ENCODE measurements at regions not wholly inside any gene's neighbourhood (a gene's known extent, or its start where the extent isn't known, plus 50 kb on each side); places are given as distances from the start of the nearest gene placed in this dataset.

DNA sequence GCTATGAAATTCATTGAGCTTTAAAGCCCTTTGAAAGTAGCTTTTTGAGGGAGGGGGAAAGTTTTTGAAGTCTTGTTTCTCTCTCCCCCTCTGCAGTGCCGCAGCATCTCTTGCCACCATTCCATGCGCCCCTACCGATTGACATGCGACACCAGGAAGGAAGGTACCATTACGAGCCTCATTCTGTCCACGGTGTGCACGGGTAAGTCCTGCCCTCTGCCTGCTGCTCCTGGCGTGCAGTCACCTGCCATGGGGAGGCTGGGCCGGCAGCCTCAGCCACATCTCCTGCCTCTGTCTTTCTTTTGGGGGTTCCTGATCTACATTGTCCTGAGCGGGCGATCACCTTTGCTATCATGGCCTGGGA is 191.6 kb downstream of the GLI2 start:
- DNase-seq (ENCODE audit: extremely low spot score, insufficient read length, low read depth) (no peak), FAIRE-seq (no peak)

DNA sequence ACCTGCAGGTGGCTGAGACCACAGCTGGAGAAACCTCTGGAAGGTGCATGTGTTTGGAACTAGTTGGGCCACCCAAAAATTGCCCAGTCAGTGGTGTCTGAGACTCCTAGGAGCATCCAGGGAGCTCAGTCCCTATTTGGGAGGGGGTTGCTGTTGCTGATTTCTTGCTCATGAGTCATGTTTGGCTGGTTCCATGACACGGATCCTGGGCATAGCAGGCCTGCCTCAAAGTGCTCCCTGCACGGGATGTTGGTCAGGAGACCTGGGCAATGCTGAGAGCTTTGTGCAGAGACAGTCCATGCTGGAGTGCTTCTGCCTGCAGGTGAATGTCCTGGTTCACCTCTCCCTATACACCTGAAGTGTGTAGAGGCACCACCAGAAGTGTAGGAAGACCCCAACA is 194.2 kb downstream of the GLI2 start:
- DNase-seq (ENCODE audit: extremely low spot score, insufficient read length, low read depth) (no peak), FAIRE-seq (no peak)

DNA sequence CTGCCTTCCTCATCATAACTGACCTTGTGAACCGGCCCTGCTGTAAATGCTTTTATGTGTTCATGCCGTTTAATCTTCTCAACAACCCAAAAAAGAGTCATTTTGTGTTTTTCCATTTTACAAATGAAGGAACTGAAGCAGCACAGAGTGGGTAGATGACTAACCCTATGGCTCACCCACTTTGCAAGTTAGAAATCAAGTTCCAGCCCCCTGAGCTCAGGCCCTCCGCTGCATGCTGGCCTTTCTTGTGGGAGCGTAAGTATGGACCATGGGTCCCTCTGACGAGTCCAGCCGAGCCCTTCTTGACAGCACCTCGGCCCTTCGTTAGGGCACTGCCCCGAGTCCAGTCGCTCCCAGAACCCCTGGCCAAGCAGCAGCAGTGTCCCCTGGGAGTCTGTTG is 194.6 kb downstream of the GLI2 start:
- DNase-seq (ENCODE audit: extremely low spot score, insufficient read length, low read depth) (no peak), FAIRE-seq (no peak)

DNA sequence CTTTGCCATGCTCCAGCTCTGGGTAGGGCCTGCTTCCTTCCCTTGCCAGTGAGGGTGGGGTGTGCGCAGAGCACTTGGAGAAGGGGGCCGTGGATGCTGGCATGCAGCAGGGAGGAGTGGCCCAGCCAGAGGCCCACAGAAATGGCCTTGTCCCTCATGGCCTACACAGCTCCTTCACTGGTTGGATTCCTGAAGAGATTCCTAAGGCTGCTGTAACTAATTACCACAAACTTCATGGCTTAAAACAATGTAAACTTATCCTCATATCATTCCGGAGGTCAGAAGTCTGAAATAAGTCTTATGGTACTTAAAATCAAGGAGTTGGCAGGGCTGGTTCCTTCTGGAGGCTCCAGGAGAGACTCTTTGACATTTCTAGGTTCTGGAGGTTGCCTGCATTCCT is 195.2 kb downstream of the GLI2 start:
- no peak for FAIRE-seq

DNA sequence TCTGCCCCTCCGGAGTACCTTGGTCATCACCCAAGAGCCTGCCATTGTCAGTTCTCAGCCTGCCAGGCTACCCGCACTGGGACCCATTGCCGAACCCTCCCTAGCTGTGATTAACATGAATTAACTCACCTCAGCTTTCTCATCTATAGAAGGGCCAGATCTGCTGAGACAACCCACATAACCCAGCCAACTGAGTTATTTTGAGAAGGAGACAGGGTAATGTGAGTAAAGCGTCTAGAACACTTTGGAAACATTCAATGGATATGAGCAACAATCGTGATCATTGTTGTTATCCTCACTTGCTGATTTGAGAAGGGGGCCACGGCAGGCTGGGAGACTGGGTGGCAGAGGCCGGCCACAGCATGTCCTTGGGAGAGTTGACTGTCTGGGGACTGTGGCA is 196.8 kb downstream of the GLI2 start:
- no peak for FAIRE-seq
- DNase-seq (ENCODE audit: extremely low spot score, insufficient read length, low read depth), result no peak

More for the DNA sequence above, 195.2 kb downstream of the GLI2 start:
- DNase-seq (ENCODE audit: extremely low spot score, insufficient read length, low read depth), result no peak

DNA sequence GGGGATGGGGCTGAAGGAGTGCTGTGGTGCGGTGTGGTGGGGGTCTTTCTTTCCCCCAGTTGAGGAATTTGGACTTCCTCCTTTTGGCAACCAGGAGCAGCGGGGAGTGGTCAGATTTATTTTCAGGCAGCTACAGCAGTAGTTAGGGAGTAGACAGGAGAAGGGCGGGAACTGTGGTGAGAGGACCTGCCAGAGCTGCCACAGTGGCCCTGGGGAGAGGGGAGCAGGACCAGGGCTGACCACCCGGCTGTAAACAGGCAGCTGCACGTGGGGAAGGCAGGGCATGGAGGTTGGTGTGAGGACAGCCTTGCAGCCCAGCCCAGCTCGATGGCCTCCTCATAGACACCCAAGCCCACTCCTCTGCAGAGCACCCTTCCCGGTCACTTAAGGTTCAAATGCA is 197.2 kb downstream of the GLI2 start:
- DNase-seq (ENCODE audit: extremely low spot score, insufficient read length, low read depth) (no peak), FAIRE-seq (no peak)

DNA sequence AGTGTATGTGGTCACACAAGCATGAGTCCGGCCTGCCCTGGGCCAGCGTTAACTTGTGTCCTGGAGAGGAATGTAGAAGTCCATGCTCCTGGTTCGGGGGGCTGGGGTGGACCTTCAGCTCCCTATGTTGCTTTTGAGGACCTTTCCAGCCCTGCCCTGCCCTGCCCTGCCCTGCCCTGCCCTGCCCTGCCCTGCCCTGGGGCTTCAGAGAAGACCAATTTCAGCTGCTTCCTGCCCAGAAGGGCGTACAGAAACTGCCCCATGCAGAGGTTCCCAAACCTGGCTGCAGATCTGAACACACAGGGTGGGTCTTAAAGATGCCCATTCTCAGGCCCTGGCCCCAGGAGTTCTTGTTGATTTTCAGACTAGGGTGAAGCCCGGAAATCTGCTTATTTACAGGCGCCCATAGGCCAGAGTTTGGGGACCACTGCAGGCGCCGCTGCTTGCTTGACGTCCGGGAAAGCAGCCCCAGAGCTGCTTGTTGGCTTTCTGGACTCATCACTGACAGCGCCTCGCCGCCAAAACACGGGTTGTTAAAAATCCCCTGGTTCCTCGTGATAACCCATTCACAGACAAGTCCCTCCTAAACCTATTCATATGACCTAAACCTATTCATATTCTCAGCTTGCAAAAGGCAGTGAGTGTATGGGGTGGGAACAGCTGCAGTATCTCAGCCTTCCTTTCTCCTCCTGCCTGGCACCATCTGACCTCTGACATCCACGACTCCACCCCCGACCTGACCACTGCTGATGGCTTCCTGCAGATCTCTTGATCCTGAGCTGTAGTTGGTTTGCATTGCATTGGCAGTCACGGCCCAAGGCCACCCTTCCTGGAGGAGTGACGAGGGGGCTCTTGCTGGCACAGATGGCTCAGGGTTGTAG is 198.3 kb downstream of the GLI2 start:
- no peak for DNase-seq (ENCODE audit: extremely low spot score, insufficient read length, low read depth)
- no peak for FAIRE-seq

DNA sequence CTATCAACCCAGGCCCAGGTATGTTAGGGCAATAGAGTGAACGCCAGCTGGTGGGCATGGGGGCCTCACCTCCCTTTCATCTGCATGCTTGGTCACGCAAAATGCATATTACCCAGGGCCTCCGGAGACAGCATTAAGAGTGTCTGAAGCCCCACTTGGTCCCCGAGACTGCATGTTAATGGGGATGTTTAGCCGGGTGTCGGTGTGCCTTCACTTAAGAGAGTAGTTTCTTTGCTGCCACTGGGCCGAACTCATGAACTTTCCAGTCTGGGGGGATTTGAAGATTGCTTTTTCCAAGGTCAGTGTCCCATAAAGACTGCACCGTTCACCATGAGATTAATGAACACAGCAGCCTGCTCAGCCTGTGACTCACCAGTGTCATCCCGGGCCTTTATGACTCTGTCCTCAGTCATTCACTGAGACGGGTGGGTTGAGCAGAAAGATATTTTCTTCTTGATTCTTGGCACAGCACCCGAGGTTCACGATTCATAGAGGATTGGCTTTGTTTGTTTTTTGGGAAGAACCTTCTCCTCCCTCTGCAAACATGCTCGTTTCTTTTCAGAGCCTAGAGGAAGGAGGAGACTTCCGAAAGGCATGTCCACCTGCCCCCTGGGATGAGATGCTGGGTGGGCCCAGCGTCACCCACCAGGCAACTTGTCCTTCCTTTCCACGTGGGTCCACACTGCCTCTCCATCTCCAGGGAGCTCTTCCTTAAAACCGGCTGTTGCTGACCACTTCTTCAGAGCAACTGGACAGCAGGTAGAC is 199.1 kb downstream of the GLI2 start:
- FAIRE-seq (no peak), DNase-seq (ENCODE audit: extremely low spot score, insufficient read length, low read depth) (no peak)

DNA sequence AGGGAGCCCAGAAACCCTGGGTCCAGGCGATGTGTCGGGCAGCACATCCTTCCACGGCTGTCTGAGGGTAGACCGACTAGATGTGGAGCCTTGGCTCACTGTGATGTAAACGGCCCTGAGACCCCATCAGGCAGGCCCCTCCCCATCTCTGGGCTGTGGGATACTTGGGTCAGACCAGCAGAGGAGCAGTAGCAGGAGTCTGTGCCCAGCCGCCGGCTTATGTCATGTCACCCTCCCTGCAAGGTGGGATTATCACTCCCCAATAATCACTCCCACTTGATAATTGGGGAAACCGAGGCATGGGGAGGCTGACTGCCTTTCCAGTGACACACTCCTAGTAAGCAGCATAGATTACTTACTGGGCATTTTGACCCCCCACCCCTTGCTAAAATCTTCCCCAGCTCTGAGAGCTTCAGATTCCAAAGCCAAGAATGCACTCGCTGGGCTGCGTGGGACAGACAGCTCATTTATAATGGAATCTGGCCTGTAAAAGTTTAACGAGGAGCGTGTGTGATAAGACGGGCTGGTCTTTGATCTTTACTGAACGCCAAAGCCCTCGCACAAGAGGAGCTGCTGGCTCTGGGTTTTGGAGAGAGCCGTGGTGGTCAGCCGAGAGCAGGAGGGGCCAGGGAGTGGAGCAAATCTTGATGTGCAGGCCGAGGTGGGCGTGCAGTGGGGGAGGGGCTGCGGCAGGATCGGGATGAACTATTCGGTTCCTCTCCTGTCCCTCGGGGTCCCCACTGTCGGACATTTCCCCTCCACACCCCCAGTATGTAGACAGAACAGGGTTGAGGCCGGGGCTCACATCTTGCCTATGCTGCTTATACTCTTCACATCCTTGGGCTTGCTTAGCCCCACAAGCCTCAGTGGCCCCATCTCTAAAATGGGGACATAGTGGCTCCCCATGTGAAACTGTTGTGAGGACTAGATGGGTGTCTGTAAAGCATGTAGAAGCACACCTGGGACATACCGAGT is 200.0 kb downstream of the GLI2 start:
- DNase-seq (ENCODE audit: extremely low spot score, insufficient read length, low read depth), result no peak
- FAIRE-seq, result no peak

DNA sequence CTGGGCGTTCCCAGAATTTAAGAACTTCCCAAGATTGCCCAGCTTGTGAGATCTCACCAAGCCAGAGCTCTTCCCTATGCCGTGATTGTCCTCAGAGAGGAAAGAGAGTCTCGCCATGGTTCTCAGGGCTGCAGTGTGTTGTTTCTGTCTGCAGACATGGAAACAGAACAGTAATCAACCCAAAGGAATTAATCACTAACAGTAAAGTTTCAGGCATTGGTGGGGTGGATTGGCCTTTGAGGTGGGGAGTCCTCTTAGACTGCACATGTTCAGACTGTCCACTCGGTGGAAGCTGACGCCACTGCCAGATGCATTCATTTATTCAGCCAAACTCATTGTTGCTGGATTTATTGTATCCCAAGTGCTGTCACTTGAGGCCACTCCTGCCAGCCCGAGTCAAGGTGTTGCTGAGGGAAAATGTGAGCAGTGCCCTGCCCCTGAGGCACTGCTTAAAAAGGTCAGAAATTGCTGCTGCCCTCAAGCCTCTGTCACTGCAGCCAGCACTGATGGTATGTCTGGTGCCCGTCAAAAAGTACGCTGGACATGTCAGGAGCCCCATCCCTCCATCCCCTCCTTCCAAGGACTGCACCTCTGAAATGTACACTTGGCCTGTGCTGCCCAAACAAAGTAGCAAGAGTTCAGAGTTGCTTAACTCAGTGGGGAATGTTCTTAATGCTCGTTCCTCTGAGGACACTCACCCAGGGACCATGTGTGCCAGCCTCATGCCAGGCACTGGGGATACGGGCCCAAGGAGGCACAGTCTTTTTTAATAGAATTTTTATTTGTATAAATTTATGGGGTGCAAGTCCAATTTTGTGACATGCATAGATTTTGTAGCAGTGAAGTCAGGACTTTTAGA is 201.0 kb downstream of the GLI2 start:
- no peak for FAIRE-seq

DNA sequence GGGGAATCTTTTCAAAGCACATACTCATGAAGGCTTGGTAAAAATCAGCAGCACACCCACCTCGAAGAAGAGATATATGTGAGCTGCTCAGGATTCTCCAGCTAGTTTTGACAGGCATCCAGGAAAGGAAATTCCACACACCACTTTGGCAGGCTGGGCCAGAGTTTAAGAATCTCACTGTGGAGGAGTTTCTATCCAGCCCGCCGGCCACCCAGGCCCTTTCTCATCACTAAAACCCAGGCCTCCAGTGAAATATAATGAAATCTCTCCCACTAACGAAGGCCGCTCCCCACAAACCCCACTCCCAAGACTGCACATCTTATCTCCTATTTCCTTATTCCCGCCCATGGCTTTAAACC is 202.0 kb downstream of the GLI2 start:
- FAIRE-seq (no peak), DNase-seq (ENCODE audit: extremely low spot score, insufficient read length, low read depth) (no peak)

More for the DNA sequence above, 201.0 kb downstream of the GLI2 start:
- DNase-seq (ENCODE audit: extremely low spot score, insufficient read length, low read depth), result no peak

DNA sequence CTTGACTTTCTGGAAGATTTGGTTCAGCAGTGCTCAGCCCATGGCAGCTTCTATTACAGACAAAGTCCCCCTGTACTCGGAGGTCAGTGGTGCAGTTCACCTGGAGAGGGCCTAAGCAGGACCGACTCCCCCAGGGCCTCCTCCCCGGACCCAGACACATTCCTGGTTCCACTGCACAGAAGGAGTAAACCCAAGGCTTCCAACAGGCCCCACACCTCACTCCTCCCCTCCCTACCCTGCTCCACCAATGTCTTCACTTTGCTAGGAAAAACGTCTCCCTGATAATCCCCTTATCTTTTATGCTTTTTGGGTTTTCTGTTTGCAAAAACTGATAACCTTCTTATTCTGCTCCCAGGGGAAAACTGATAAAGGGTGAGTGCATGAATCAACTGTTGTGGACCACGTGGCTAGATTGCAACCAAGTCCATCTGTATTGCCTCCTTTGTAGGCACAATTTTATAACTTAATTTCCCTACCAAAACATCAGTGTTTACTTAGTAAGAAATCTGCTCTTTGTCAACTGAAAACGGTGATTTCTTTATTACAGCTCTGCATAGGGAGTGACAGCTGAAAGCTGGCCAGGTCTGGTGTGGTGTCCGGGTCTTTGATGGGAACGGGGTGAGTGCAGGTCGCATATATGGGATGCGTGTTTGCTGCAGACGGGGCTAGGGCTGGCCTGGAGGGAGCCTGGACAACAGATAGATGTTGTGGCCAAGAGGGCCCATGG is 202.5 kb downstream of the GLI2 start:
- FAIRE-seq (no peak), DNase-seq (ENCODE audit: extremely low spot score, insufficient read length, low read depth) (no peak)

DNA sequence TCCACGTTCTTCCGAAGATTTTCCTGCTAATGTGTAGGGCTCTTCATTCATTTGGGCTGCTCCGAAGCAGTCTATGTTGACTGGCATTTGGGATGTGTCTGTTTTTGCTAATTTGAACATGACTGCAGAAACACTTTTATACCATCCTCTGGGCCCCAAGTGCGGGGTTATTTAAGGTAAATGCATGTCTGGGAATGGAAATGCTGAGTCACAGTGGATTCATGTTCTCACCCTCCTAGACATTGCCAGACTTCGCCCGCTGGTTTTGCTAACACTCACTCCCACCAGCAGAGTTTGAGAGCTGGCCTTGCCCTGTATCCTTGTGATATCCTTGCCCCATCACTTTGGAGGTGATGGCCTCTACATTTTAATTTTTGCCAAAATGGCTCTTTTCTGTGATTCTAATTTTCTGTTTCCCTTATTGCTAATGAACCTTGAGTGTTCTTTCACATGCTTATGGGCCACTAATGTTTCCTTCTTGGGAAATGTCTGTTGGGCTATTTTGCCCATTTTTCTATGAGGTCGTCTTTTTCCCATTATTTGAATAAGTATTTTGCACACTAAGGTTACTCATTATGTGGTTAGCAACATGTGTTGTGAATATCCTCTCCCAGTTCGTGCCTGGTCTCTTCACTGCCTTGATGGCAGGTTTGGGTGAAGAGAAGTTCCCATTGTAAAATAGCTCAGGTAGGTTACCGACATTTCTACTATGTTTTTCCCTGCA is 204.1 kb downstream of the GLI2 start:
- DNase-seq (ENCODE audit: extremely low spot score, insufficient read length, low read depth) (no peak), FAIRE-seq (no peak)

DNA sequence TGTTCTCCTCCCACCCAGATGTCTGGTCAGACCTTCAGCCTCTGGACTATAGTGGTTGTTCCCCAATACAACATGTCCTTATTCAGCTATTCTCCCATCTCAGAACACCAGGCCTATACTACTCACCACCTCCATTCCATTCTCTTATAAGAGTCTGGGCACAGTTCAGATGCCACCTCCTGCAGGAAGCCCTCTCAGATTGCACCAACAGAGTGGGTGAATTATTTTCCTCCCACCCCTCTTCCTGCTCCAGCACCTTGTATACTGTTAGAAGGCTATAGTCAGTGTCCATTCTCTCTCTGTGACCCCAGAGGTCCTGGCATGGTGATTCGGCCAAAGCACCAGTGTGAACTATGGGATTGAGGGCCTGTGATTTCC is 204.6 kb downstream of the GLI2 start:
- DNase-seq (ENCODE audit: extremely low spot score, insufficient read length, low read depth) (no peak), FAIRE-seq (no peak)

DNA sequence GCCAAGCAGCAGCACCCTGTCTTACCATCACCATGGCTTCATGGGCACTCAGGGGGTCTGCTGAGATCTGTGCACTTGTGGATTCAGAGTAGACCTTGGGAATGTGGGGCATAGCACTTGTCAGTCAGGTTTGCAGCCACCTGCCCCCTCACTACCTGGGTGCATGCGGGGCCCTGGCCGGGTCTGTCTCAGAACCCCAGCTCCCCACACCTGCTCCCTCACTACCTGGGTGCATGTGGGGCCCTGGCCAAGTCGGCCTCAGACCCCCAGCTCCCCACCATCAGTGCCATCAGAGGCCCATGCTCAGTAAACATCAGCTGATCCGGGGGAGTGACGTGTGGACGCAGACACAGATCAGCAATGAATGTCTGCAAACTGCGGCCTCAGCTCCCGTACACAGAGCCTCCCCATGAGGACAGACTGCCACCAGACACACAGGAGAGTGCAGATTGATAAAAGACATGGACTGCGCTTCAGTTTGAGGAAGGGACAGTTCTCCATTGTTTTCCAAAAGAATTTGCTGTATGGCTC is 205.1 kb downstream of the GLI2 start:
- FAIRE-seq, result no peak
- DNase-seq (ENCODE audit: extremely low spot score, insufficient read length, low read depth), result no peak

DNA sequence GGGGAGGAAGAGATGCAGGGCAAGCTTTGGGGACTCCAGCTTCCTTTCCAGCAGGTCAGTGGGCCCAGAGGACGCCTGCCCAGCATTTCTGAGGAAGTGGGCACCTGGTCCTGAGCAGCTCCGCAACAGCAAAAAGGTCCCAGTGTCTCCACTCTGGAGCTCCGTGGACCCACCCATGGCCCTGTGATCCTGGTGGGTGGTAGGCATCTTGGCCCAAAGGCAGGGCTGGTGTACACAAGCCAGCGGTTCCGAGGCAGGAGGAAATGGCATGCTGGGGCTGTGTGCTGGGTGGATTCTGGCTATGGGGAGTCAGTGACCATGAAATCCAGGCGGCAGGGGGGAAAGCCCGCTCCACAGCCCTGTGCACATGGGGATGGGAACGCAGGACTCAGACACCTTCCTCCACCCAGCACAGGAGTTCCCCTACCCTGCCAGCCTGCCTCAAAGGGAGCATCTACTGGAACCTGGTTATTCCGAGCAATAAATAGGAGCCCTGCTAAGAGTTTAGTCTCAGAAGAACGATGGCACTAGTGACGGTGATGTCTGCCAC is 206.0 kb downstream of the GLI2 start:
- DNase-seq (ENCODE audit: extremely low spot score, insufficient read length, low read depth), result no peak
- FAIRE-seq, result no peak

DNA sequence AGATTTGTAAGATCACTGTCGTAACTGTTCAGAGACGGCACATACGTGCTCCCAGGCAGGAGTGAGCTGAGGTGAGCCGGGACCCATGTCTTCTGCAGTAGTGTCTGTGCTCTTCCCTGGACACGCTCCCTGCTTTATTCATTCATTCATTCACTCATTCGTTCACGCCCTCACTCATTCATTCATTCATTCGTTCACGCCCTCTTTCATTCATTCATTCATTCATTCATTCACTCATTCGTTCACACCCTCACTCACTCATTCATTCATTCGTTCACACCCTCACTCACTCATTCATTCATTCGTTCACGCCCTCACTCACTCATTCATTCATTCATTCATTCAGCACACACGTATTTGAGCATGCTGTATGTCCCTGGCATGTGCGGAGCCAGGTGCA is 207.0 kb downstream of the GLI2 start:
- DNase-seq (ENCODE audit: extremely low spot score, insufficient read length, low read depth) (no peak), FAIRE-seq (no peak)

Data from GM18507 (cell line).